ENCODE measurements at regions not wholly inside any gene's neighbourhood (a gene's known extent, or its start where the extent isn't known, plus 50 kb on each side); places are given as distances from the start of the nearest gene placed in this dataset.

GRCh38 chr4:133803341-133803740, 398.2 kb downstream of the PABPC4L start:
- TF ChIP-seq CTCF (IDR thresholded peaks at IDR 0.05), result no peak
- no peak for TF ChIP-seq ZFX (IDR thresholded peaks at IDR 0.05; ENCODE audit: borderline replicate concordance)

All from 22Rv1 (cell line).